Ishikawa (cell line): ENCODE measurements at regions not wholly inside any gene's neighbourhood (a gene's known extent, or its start where the extent isn't known, plus 50 kb on each side); places are given as distances from the start of the nearest gene placed in this dataset.

Source experiments
- EP300 ChIP-seq: IDR thresholded peaks from 2 replicates; pipeline ENCODE4 v1.6.1; 2012; ENCODE audit warnings: borderline replicate concordance
- YY1 ChIP-seq: IDR thresholded peaks from 2 replicates; pipeline ENCODE4 v1.6.1; 2012; ENCODE audit warnings: low read depth

DNA sequence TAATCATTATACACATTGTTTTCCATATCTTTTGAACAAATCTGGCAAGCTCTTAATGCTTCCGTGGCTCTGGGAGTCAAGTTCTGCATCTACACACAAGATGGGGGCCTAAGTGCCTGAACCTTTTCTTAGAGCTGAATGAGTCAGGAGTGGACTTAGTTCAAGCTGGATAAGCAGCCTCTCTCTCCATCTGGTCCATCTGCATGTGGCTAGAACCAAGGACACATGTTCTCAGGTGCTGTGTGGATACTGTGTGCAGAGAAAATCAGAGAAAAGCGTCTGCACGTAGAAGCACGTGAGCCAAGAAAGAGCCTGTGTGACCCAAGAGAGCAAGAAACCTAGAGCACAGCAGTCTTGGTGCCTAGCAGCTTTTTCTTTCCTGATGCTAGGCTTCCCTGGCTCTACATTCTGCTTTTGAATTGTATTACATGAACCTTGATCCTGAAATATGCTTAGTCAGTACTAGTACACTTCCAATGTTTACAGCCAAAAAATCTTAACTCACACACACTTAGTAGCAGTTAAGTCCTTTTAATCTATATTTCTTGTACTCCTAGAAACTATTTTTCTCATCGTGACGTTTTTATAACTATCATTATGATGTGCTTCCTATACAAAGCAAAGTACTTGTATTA lies 1798.9 kb downstream of the MAT2B start:
- no peak for TF ChIP-seq EP300
- TF ChIP-seq YY1: no peak
